Daoy (cell line): ENCODE measurements at regions not wholly inside any gene's neighbourhood (a gene's known extent, or its start where the extent isn't known, plus 50 kb on each side); places are given as distances from the start of the nearest gene placed in this dataset.

ENCODE experiments used
- DNase-seq: peaks from one replicate; pipeline ENCODE4 v3.0.0-alpha.2; 2015; ENCODE audit warnings: low read depth

GRCh38 chr1:79614106-79614505 is 607.6 kb upstream of the ADGRL4 start:
- DNase-seq: no peak

- no peak for DNase-seq
These were observed 606.5 kb upstream of the ADGRL4 start for GRCh38 chr1:79613046-79613445.

- DNase-seq: no peak
These were observed 598.1 kb upstream of the ADGRL4 start for GRCh38 chr1:79604490-79605198.

GRCh38 chr1:79603843-79604242 is 597.3 kb upstream of the ADGRL4 start:
- no peak for DNase-seq

- no peak for DNase-seq
These were observed 592.7 kb upstream of the ADGRL4 start for GRCh38 chr1:79599257-79599656.

GRCh38 chr1:79595931-79596330 is 589.4 kb upstream of the ADGRL4 start:
- DNase-seq: no peak

GRCh38 chr1:79594121-79594698 is 587.7 kb upstream of the ADGRL4 start:
- no peak for DNase-seq

GRCh38 chr1:79592707-79593106 is 586.2 kb upstream of the ADGRL4 start:
- no peak for DNase-seq

- no peak for DNase-seq
These were observed 582.2 kb upstream of the ADGRL4 start for GRCh38 chr1:79588719-79589118.

- no peak for DNase-seq
These were observed 580.7 kb upstream of the ADGRL4 start for GRCh38 chr1:79587229-79587628.

- no peak for DNase-seq
These were observed 579.3 kb upstream of the ADGRL4 start for GRCh38 chr1:79585801-79586200.

- DNase-seq: no peak
These were observed 568.9 kb upstream of the ADGRL4 start for GRCh38 chr1:79575424-79575823.

- no peak for DNase-seq
These were observed 561.9 kb upstream of the ADGRL4 start for GRCh38 chr1:79568411-79568810.

GRCh38 chr1:79561521-79561978 is 555.0 kb upstream of the ADGRL4 start:
- no peak for DNase-seq

GRCh38 chr1:79556189-79556588 is 549.7 kb upstream of the ADGRL4 start:
- no peak for DNase-seq

GRCh38 chr1:79554688-79555087 is 548.2 kb upstream of the ADGRL4 start:
- DNase-seq: no peak

GRCh38 chr1:79551321-79551720 is 544.8 kb upstream of the ADGRL4 start:
- no peak for DNase-seq

- no peak for DNase-seq
These were observed 543.9 kb upstream of the ADGRL4 start for GRCh38 chr1:79550402-79550801.

GRCh38 chr1:79549201-79549600 is 542.7 kb upstream of the ADGRL4 start:
- DNase-seq: no peak

GRCh38 chr1:79547514-79547913 is 541.0 kb upstream of the ADGRL4 start:
- no peak for DNase-seq

GRCh38 chr1:79543394-79543793 is 536.9 kb upstream of the ADGRL4 start:
- DNase-seq: no peak

GRCh38 chr1:79539001-79539400 is 532.5 kb upstream of the ADGRL4 start:
- DNase-seq: no peak

GRCh38 chr1:79532555-79532954 is 526.0 kb upstream of the ADGRL4 start:
- no peak for DNase-seq

GRCh38 chr1:79531790-79532189 is 525.3 kb upstream of the ADGRL4 start:
- DNase-seq: no peak
